Right lobe of liver (tissue), 6 donors: ENCODE measurements at regions not wholly inside any gene's neighbourhood (a gene's known extent, or its start where the extent isn't known, plus 50 kb on each side); places are given as distances from the start of the nearest gene placed in this dataset.
"Not testable (repeated sequence)": the region's sequence is repeated elsewhere in the genome, so short reads cannot be mapped to it uniquely, and the experiment has no call there.

Experiments used
- ATAC-seq, 4 donors: fragments of 200-7000 bp; cut with Tn5 transposase; one replicate each; pipeline ENCODE4 v1.9.1; 2020; ENCODE audit warnings: mild to moderate bottlenecking in 4 of 4, moderate library complexity in 4 of 4
- DNase-seq, 3 donors: peaks; one replicate each; pipeline ENCODE4 v3.0.0-alpha.2; 2020
- H3K27ac ChIP-seq, 3 donors: fragments of 200-600 bp; one replicate each; pipeline ENCODE4 v1.8.0; 2022
- H3K27me3 ChIP-seq, 2 donors: fragments of 200-600 bp; one replicate each; pipeline ENCODE4 v1.8.0; 2022
- H3K36me3 ChIP-seq, 4 donors: fragments of 200-600 bp; sonication (generic) in 1 of 4; one replicate each; pipeline versions ENCODE4 v1.5.1 to v1.8.0; 2017 to 2022; ENCODE audit warnings: control low read depth in 1 of 4
- H3K4me1 ChIP-seq, 4 donors: fragments of 200-600 bp; sonication (generic) in 1 of 4; one replicate each; pipeline versions ENCODE4 v1.5.1 to v1.8.0; 2017 to 2022; ENCODE audit warnings: control low read depth in 1 of 4
- H3K4me3 ChIP-seq, 3 donors: fragments of 200-600 bp; one replicate each; pipeline ENCODE4 v1.8.0; 2022
- H3K9me3 ChIP-seq, 4 donors: fragments of 200-600 bp; sonication (generic) in 1 of 4; one replicate each; pipeline versions ENCODE4 v1.5.1 to v1.8.0; 2017 to 2022; ENCODE audit warnings: control low read depth in 1 of 4
- CTCF ChIP-seq, 4 donors: fragments of 200-600 bp in 3 of 4; fragments of 450-650 bp in 1 of 4; IDR thresholded peaks; one replicate each; pipeline versions ENCODE4 v1.5.1 to v1.8.0; 2016 to 2022; ENCODE audit warnings: antibody characterized with exemption in 4 of 4, mild to moderate bottlenecking in 2 of 4
- POLR2A ChIP-seq: fragments of 450-650 bp; IDR thresholded peaks from one replicate; pipeline ENCODE4 v1.6.1; 2017; ENCODE audit warnings: antibody characterized with exemption, mild to moderate bottlenecking
- WGBS: methylation state at CpG from one replicate; pipeline ENCODE4 v1.1.6; 2018; ENCODE audit warnings: low coverage, low lambda C conversion rate; ENCODE audit not compliant: insufficient coverage; ENCODE audit errors: missing lambda C conversion rate; 5-methylcytosine and 5-hydroxymethylcytosine counted together
- intact Hi-C, 2 donors: fragments of 100-400 bp; cut with DNase I; formaldehyde crosslinking; loops; one replicate each; pipeline versions ENCODE4 v1.11.2 to v1.14.1; 2022
- donor health status: DM: no; HTN: yes; CAD: no.
- donor health status: DM: no; HTN: no; CAD: no.
- donor health status: DM: no; HTN: no; CAD: no.
- donor health status: DM: no; HTN: yes; CAD: no.
- donor health status: DM: no; HTN: yes; CAD: no.

DNA sequence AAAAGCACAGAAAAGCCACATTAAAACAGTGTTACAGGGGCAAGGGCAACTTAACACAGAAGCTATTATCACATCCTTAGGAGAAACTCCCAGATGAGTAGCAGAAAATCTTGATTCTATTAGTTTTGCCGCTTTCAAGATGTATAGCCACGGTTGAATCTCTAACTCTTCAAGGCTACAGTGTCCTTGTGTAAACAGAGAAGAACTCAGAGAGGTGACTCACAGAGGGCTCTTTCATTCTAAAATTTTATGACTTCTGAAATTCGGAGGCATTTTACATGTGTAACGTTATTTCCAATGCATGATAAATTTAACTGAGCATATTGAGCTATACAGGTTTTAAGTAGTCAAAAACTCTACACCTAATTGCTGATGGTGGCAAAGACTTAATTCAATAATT lies 846.6 kb downstream of the GBE1 start:
- H3K4me3 ChIP-seq, result no peak overlapping the region
- 70% methylated on average over 4 of the region's 4 CpGs for WGBS
- TF ChIP-seq POLR2A (no peak), CTCF (IDR thresholded peaks at IDR 0.05) (no peak)
- no peak overlapping the region for H3K27ac ChIP-seq
- intact Hi-C loops, result no loop called here
- no peaks in the 10 kb centered on the region for H3K36me3 ChIP-seq
- H3K27me3 ChIP-seq, result no peaks in the 10 kb centered on the region
- H3K4me1 ChIP-seq, result no peaks in the 10 kb centered on the region
- no peak for ATAC-seq
- no peak for DNase-seq
- H3K9me3 ChIP-seq, result peaks cover 0 to 5% (median 0%) of the 10 kb centered on the region in 4 donors

DNA sequence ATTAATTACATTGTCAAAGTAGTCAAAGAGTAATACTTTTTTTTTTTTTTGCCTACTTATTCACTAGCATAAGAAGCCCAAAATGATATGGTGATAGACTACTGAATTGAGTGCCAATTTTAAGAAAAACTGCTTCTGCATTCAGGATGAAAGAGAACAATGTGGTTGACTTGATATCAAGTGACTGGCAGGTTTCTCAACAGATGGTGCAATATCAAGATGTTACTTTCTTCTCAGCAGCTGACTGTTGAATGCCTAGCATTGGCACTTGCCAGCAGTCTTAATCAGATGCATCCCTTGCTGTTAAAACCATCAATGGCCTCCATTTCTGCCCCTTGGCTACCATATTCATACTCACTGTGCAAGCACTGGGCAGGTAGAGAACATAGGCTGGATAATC lies 863.2 kb downstream of the GBE1 start:
- no peak for ATAC-seq
- TF ChIP-seq POLR2A (no peak), CTCF (IDR thresholded peaks at IDR 0.05) (no peak)
- intact Hi-C loops, result no loop called here
- H3K9me3 ChIP-seq, result no peaks in the 10 kb centered on the region
- no peak overlapping the region for H3K27ac ChIP-seq
- H3K36me3 ChIP-seq, result no peaks in the 10 kb centered on the region
- H3K4me1 ChIP-seq, result no peaks in the 10 kb centered on the region
- no peak overlapping the region for H3K4me3 ChIP-seq
- H3K27me3 ChIP-seq, result no peaks in the 10 kb centered on the region
- DNase-seq, result no peak

DNA sequence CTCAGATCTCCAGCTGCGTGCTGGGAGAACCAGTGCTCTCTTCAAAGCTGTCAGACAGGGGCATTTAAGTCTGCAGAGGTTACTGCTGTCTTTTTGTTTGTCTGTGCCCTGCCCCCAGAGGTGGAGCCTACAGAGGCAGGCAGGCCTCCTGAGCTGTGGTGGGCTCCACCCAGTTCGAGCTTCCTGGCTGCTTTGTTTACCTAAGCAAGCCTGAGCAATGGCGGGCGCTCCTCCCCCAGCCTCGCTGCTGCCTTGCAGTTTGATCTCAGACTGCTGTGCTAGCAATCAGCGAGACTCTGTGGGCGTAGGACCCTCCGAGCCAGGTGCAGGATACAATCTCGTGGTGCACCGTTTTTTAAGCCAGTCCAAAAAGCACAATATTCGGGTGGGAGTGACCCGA lies 864.4 kb downstream of the GBE1 start:
- H3K9me3 ChIP-seq, H3K4me1 ChIP-seq, H3K27ac ChIP-seq, ATAC-seq, H3K4me3 ChIP-seq, H3K27me3 ChIP-seq, intact Hi-C loops, DNase-seq, H3K36me3 ChIP-seq: not testable (repeated sequence)
- WGBS, result no CpG with 5 or more reads among the region's 12 CpGs

- H3K27me3 ChIP-seq, result no peaks in the 10 kb centered on the region
- no peaks in the 10 kb centered on the region for H3K4me1 ChIP-seq
- no peaks in the 10 kb centered on the region for H3K36me3 ChIP-seq
- TF ChIP-seq POLR2A (no peak), CTCF (IDR thresholded peaks at IDR 0.05) (no peak)
- no peak overlapping the region for H3K4me3 ChIP-seq
- intact Hi-C loops, result no loop called here
- H3K27ac ChIP-seq, result no peak overlapping the region
- no peak for ATAC-seq
- 52% methylated on average over 2 of the region's 2 CpGs for WGBS
- no peak for DNase-seq
- H3K9me3 ChIP-seq, result no peaks in the 10 kb centered on the region
Observed at GRCh38 chr3:80890571-80890970, 870.9 kb downstream of the GBE1 start.

DNA sequence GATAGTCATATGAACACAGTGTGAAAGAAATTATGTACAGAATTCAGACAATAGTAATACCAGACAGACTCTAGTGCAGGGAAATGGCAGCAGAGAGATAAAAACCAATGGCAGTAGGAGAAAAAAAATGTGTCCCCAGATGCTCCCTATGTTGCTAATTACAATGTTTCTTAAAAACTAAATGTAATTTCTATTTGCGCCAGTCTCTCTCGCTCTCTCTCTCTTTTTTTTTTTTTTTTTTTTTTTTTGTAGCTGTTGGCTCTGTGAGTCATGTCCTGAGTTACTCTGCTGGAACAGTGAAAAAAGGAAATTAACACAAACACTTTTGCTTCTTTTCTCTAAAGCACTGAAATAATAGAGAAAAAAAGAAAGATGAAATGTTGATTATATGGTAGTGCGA lies 871.9 kb downstream of the GBE1 start:
- H3K27ac ChIP-seq, result no peak overlapping the region
- ATAC-seq, result no peak
- intact Hi-C loops, result no loop called here
- H3K36me3 ChIP-seq, result no peaks in the 10 kb centered on the region
- no peak for DNase-seq
- TF ChIP-seq CTCF (IDR thresholded peaks at IDR 0.05) (no peak), POLR2A (no peak)
- no peaks in the 10 kb centered on the region for H3K27me3 ChIP-seq
- WGBS, result 59% methylated on average over 3 of the region's 3 CpGs
- no peak overlapping the region for H3K4me3 ChIP-seq
- no peaks in the 10 kb centered on the region for H3K9me3 ChIP-seq
- no peaks in the 10 kb centered on the region for H3K4me1 ChIP-seq
